HG02623 (cell line): ENCODE measurements at regions not wholly inside any gene's neighbourhood (a gene's known extent, or its start where the extent isn't known, plus 50 kb on each side); places are given as distances from the start of the nearest gene placed in this dataset.

Experiments used
- ATAC-seq: cut with Tn5 transposase; IDR thresholded peaks from one replicate; pipeline ENCODE4 v1.9.1; 2021; ENCODE audit warnings: moderate library complexity; ENCODE audit not compliant: unreplicated experiment

DNA sequence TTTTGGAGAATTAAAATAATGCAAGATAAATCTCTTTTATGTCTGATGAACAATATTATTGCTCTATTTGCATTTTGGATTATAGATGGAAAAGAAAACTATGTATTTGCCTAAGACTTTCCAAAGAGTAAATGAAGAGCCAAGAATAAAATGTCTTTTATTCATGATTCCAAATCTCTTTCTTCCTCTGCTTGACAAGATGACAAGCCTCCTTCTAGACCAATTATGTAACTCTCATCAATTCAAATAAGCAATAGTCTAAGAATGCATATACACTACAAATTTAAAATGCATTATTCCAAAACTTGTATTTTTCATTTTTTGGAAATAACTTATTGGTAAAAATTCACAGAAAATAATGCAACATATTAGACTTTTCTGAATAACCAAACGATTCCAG lies 377.3 kb downstream of the GASK1B start:
- no peak for ATAC-seq

- no peak for ATAC-seq
Observed at GRCh38 chr4:157792716-157793115, 380.1 kb downstream of the GASK1B start.

- ATAC-seq = no peak
Observed at GRCh38 chr4:157791236-157791635, 381.6 kb downstream of the GASK1B start.

GRCh38 chr4:157787618-157788017 lies 385.2 kb downstream of the GASK1B start:
- ATAC-seq = no peak

DNA sequence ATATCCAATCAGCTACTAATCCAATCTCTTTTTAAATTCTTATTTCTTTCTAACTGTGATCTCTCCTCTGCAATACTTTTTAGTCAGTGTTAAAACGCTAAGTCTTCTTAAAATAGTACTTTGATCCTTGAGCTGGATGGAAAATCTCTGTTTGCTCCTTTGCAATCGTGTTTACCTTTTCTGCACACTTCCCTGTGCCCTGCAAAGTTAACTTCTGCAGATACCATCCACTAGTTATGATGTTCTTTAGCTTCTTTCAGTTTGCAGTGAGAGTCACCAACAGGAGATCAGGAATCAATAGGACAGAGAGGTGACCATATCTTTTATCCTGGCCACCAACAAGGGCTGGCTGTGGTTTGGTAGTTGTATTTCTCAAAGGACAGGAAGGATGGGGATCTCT lies 391.5 kb downstream of the GASK1B start:
- ATAC-seq = no peak

GRCh38 chr4:157779081-157779480 lies 393.7 kb downstream of the GASK1B start:
- no peak for ATAC-seq

DNA sequence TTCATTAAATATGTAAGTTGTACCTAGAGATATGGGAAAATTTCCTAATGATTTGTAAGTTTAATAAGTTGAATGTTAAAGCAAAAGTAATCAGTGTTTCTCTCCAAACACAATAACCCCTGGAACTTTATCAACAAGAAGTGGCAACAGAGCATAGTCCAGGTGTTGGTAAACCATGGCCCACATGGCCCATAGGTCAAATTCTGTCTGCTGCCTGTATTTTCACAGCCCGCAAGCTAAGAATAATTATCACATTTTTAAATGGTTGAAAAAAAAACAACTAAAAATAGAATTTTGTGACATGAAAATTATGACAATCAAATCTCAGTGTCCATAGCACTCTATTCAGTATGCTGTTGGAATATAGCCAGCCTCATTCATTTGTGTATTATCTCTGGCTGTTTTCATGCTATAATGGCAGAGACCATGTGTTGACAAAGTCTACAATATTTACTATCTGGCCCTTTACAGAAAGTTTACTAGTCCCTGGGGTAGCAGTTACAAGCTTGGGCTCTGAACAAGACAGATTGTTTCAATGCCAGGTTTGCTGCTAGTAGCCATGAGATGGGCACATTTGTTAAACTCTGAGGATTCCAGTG lies 395.8 kb downstream of the GASK1B start:
- no peak for ATAC-seq

GRCh38 chr4:157775971-157776370 lies 396.9 kb downstream of the GASK1B start:
- no peak for ATAC-seq

DNA sequence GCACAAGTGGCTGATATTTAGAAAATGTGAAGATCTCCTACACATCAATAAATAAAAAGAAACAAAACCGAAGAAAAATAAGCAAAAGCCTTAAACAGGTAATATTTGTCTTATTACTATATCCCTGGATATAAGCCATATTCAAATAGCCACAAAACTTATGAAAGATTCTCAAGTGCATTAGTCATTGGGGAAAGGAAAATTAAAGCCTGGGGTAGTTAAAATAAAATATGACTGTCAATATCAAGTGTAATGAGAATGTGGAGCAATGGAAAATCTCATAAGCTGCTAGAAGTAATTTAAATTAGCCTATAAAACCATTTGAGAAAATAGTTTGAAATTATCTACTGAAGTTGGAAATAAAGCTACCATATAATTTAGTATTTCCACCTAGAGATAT lies 399.9 kb downstream of the GASK1B start:
- ATAC-seq = no peak

GRCh38 chr4:157768419-157768818 lies 404.4 kb downstream of the GASK1B start:
- ATAC-seq = no peak

- no peak for ATAC-seq
Observed at GRCh38 chr4:157763490-157763889, 409.3 kb downstream of the GASK1B start.

- no peak for ATAC-seq
Observed at GRCh38 chr4:157754410-157754809, 418.4 kb downstream of the GASK1B start.

DNA sequence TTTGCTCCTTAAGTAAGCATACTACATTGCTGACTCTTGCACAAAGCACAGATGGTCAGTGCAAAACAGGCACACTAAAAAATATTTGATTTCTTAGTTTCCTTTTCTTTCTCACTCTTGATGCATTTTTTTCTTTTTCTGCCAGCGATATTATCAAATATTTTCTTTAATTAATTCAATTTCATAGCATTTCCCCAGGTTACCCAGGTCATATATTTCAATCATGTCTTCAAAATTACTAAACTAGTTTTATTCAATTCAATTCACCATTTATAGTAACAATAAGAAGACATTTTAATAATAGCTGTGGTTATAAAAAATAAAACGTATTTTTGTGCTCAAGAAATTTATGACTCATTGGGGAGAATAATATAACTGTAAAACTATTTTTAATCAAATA lies 421.2 kb downstream of the GASK1B start:
- ATAC-seq = no peak

- ATAC-seq = no peak
Observed at GRCh38 chr4:157741642-157742041, 431.2 kb downstream of the GASK1B start.

- no peak for ATAC-seq
Observed at GRCh38 chr4:157739242-157739641, 433.6 kb downstream of the GASK1B start.

DNA sequence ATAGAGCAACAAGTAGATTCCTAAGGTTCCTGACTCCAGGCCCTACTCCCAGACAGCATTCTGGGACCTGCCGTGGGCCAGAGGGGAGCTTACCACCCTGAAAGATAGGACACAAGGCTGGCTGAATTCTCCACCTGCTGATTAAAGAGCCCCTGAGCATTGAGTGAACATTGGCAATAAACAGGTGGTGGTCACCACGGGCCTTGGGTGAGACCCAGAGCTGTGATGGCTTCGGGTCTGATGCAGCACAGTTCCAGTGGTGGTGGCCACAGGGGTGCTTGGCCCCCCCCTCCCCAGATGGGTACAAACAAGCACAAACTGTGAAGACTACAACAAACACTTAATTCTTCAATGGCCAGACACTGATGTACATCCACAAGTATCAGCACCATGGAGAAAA lies 444.6 kb downstream of the GASK1B start:
- no peak for ATAC-seq

DNA sequence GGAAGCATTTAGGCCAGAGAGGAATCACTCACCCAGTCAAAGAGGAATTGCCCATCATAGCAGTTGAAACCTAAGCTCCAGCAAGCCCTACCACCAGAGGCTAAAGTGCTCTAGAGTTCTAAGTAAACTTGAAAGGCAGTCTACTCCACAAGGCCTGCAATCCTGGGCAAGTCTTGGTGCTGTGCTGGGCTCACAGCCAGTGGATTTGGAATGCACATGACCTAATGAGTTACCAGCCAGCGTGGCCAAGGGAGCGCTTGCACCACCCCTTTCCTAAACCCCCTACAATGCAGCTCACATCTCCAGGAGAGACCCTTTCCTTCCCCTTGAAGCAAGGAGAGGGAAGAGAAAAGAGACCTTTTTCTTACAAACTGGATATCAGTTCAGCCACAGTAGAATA lies 445.7 kb downstream of the GASK1B start:
- ATAC-seq = no peak

DNA sequence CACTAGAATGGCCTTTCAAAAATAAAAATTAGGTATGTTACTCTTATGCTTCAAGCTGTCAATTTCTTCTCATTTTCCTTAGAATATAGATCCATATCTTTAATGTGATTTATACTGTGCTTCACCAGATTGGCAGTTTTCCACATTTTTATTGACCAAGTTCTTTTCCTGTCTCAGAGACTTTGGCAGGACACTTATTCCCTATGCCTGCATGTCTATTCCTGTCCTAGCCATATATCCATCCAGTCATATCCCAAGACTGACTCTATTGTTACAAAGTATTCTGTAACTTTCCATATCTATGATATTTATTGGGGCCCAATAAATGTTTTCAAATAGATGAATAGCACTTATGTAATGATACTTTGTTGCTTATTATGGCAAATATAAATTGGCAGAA lies 450.7 kb downstream of the GASK1B start:
- ATAC-seq = no peak

GRCh38 chr4:157713342-157713741 lies 459.5 kb downstream of the GASK1B start:
- no peak for ATAC-seq

- no peak for ATAC-seq
Observed at GRCh38 chr4:157706155-157706554, 466.7 kb downstream of the GASK1B start.

DNA sequence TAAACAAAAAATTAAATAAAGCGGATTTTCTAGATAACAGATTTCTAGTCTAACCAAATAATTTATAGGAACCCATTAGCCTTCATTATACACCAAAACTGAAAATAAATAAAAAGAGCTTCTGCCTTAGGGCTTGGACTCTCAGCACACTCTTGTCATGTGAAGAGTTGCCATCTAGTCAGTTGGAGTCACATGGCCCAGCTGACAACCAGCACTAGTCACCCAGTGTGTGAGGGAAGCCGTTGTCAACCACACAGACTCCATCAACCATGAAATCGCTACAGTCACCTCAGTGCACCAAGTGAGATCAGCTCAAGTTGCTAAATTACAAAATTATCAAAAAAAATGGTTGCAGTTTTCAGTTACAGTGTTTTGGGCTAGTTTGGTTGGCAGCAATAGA lies 470.0 kb downstream of the GASK1B start:
- no peak for ATAC-seq

DNA sequence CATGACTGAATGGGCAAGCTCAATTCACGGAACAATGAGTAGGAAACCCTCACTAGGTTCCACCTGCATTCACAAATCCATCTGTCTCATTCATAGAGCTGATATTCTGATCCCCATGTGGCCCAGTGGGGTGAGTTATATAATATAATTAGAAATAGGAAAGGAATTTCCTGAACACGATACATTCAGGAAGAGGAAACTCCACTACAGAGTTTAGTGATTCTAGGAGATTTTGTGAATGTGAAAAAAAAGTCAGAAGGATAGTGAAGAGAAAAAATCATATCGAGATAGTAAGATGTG lies 471.2 kb downstream of the GASK1B start:
- no peak for ATAC-seq

DNA sequence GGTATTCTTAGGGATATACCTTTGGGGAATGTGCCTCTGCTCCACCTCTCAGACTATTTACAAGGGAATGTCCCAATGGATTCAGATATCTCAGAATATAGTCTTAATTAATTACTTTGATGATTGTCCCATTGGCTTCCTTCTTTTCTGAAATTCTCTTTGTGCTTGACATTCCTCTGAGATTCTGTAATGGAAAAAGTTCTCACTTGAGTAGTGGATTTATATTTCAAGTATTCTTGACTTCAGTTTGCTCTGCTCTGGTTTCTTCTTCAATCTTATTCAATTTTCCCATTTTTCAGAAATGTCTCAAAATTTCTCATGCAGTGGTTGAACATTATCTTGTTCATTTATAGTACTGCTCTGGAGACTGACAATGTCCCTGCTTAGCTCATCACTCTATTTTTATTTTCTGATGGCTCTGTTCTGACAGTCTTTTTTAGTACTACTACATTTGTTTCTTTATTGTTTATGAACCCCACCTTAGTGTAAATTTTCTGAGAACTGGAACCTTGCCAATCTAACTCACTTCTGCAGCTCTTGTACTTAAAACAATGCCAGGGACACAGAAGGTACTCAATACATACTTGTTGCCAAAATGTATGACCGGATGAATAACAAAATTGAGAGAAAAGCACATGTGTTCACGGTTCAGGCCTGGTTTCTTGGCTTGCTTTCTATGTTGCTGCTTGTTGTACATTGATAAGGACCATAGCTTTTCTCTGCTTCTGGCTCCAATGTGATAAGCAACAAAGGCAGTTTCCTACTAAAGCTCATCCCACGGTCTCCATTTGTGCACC lies 471.7 kb downstream of the GASK1B start:
- ATAC-seq = no peak
